NCI-H2196 (cell line): ENCODE measurements at regions not wholly inside any gene's neighbourhood (a gene's known extent, or its start where the extent isn't known, plus 50 kb on each side); places are given as distances from the start of the nearest gene placed in this dataset.
"Not testable (repeated sequence)": the region's sequence is repeated elsewhere in the genome, so short reads cannot be mapped to it uniquely, and the experiment has no call there.

Source experiments
- DNase-seq: peaks from one replicate; lab custom pipeline; 2025; ENCODE audit not compliant: unreplicated experiment; lab: John Stamatoyannopoulos, UW

- no peak for DNase-seq
Observed at GRCh38 chr20:36082315-36082915, 72.1 kb upstream of the EPB41L1 start.

- DNase-seq: not testable (repeated sequence)
Observed at GRCh38 chr20:36083200-36083599, 71.3 kb upstream of the EPB41L1 start.

DNA sequence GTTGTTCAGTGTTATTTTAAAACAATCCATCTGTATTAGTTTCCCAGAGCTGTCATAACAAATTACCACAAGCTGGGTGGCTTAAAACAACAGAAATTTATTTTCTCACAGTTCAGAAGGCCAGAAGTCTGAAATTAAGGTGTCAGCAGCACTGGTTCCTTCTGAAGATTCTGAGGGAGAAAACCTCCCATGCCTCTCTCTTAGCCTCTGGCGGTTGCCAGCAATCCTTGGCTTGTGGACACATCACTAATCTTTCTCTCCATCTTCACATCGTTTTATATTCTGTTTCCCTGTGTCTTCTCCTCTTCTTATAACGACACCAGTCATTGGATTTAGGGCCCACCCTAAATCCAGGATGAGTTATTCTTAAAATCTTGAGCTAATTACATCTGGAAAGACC lies 70.2 kb upstream of the EPB41L1 start:
- DNase-seq: no peak

- DNase-seq: no peak
Observed at GRCh38 chr20:36084897-36085613, 69.5 kb upstream of the EPB41L1 start.

GRCh38 chr20:36085686-36086267 lies 68.8 kb upstream of the EPB41L1 start:
- no peak for DNase-seq

GRCh38 chr20:36086767-36087166 lies 67.8 kb upstream of the EPB41L1 start:
- no peak for DNase-seq

- DNase-seq: no peak
Observed at GRCh38 chr20:36090223-36090622, 64.3 kb upstream of the EPB41L1 start.

- no peak for DNase-seq
Observed at GRCh38 chr20:36091561-36092397, 62.8 kb upstream of the EPB41L1 start.

- peak; percentile 61 for DNase-seq
Observed at GRCh38 chr20:36092398-36093024, 62.0 kb upstream of the EPB41L1 start.

DNA sequence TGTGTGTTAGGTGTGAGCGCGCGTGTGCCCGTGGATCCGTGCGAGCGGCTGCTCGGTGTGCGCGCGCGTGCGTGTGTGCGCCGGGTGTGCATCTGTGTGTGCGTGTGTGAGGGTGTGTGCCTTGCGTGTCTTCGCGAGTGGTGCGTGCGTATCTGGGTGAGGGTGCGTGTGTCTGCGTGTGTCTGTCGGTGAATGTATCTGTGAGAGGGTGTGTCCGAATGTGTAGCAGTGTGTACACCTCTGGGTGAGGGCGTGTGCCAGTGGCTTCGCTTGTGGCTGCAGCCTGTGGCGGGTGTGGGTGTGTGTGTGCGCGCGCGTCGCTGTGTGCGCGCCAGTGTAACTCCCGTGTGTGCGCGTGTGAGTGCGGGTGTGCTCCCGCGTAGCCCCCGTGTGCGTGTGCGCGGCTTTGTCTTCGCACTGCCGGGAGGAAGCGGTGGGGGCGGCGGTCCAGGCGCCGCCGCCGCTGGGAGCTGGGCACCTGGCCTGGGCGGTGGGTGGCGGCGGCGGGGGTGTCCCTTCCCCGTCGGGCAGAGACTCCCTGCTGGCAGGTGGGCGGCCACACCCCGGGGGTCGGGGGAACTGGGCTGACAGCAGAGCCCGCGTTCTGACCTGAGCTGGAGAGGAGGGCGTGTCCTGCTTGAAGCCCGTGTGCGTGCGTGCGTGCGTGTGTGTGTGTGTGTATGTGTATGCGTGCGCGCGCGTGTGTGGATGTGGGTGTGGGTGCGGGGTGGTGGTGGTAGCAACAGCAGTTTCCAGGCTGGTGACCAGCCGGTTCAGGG lies 61.3 kb upstream of the EPB41L1 start:
- peak; percentile 47 for DNase-seq

GRCh38 chr20:36093804-36094145 lies 60.8 kb upstream of the EPB41L1 start:
- no peak for DNase-seq

- DNase-seq: no peak
Observed at GRCh38 chr20:36094497-36094896, 60.0 kb upstream of the EPB41L1 start.

GRCh38 chr20:36096435-36096834 lies 58.1 kb upstream of the EPB41L1 start:
- no peak for DNase-seq

DNA sequence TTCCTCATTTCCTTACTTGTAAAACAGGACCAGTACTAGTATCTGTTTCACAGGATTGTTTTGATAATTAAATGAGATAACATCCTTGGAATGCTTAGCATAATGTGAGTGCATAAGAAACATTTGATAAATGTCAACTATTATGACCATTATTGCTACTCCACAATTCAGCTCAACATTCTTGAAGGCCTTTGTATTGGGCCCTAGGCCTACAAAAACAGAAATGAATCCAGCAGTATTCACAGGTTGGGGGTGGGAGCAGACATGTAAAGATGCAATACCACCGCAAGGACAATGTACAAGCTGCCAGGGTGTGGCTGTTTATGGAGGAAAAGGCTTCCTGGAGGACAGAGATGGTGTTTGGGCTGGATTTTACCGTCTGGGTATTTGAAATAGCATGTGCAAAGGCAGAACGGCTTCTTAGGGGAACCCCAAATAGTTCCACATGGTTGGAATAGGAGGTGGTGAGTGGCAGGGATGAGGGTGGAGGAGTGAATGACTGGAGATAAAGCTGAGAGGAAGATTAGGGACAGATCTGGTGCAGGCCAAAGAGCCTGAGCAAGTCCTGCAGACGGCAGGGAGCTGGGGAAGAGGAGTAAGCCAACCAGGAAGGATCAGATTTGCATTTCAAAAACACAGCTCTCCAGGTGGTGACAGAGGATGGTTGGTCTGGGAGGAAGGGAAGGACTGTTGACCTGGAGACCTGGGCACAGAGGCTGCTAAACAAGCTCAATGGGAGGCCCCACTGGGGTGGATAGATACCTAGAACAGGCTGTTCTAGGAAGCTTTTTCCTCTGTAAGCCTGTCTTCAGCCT lies 57.0 kb upstream of the EPB41L1 start:
- DNase-seq: peak; percentile 48

GRCh38 chr20:36098364-36098763 lies 56.2 kb upstream of the EPB41L1 start:
- peak; percentile 36 for DNase-seq

- no peak for DNase-seq
Observed at GRCh38 chr20:36099106-36099505, 55.4 kb upstream of the EPB41L1 start.

GRCh38 chr20:36101192-36101591 lies 53.3 kb upstream of the EPB41L1 start:
- DNase-seq: peak; percentile 88

GRCh38 chr20:36102306-36102705 lies 52.2 kb upstream of the EPB41L1 start:
- DNase-seq: no peak

DNA sequence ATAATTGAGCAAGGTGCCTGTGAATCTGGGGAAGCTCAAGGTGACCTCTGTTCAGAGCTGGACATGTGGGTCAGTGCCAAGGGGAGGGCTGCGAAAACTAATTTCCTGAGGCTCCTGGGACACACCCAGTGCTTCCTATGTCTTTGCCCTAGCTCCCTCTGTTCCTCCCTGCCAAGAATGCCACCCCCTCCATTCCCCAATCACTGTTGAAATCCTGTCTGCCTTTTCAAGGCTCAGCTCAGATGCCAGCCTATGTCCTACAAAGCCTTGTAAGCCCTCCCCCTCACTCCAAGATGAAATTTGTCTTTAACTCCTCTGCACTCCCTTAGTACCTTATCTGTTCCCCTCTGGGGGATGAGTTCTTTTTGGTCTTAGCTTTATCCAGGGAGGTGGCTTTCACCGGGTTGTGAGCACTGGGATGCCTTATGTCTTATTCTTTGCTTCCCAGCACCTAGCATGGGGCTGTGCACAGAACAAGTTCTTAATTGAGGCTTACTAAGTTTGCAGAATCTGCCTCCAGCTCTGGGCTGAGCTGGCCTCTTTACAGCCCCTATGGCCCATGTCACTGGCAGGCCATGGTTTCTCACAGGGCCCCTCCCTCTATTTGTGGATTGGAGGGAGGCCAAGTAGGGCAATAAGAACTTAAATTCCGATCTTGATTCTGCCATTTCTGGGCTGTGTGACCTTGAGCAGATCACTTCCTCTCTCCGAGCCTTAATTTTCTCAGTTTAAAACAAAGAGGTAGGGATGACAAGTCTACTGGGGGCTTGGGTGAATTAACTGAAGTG lies 51.5 kb upstream of the EPB41L1 start:
- no peak for DNase-seq
